GM19324 (cell line): ENCODE measurements at regions not wholly inside any gene's neighbourhood (a gene's known extent, or its start where the extent isn't known, plus 50 kb on each side); places are given as distances from the start of the nearest gene placed in this dataset.
"Not testable (repeated sequence)": the region's sequence is repeated elsewhere in the genome, so short reads cannot be mapped to it uniquely, and the experiment has no call there.

Experiments
- ATAC-seq: cut with Tn5 transposase; IDR thresholded peaks from one replicate; pipeline ENCODE4 v1.9.1; 2021; ENCODE audit warnings: mild to moderate bottlenecking, moderate library complexity; ENCODE audit not compliant: unreplicated experiment, low FRiP score

GRCh38 chr4:142897518-142897917, 51.4 kb upstream of the INPP4B start:
- not testable (repeated sequence) for ATAC-seq

DNA sequence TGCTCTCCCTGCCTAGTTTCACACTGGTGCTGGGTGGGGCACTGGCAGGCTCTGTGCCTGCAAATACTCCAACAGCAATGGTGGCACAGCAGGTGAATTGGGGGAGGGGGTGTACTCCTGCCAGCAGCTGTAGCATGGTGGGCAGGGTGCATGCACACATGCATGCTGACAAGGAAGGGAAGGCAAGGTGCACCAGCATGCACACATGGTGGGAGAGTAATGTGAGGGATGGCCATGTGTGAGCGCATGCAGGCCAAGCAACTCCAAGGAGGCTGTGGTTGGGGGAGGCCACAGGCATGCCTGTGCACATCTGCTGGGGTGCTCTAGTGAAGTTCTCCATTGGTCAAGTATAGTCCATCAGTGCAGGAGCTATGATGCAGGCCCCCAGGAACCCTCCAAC, 54.5 kb upstream of the INPP4B start:
- ATAC-seq, result no peak

DNA sequence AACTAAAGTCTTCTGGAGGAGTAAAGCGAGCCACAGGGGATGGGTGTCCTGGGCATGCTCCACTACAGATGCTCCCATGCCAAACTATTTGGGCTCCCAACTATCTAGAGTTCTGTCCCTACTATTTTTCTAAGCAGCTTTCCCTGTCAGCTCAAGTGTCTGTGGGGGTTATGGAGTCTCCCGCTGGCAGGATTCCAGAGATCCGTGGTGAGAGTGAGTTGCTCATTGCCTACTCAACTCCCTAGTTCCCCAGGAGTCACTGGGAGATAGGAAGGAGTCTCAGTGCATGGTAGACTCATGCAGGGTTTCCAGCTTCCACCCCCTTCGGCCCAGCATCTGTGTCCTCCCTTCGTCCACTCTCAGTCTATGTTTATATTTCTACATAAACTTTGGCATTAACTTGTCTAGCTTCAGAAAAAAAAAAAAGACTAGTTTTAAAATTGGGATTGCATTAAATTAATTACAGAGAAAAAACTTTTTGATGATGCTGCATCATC, 55.1 kb upstream of the INPP4B start:
- ATAC-seq, result no peak

- ATAC-seq, result not testable (repeated sequence)
Observed at GRCh38 chr4:142903617-142904016, 57.5 kb upstream of the INPP4B start.

- no peak for ATAC-seq
Observed at GRCh38 chr4:142909908-142910307, 63.8 kb upstream of the INPP4B start.

DNA sequence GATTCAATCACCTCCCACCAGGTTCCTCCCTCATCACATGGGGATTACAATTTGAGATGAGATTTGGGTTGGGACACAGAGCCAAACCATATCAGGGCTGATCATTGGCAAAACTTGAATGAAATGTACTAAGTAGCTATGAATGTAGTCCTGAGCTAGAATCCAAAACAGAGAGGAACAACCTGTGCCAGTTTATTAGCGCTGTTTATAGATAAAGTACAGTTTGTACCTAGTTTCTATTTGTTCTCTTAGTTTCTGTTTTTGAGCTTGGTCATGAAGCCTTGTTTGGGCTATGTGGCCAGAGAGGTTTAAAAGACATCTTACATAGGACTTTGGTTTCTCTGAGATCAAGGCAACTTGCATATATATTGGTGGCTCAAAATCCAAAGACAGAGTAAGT, 66.9 kb upstream of the INPP4B start:
- ATAC-seq, result no peak

GRCh38 chr4:142913461-142914030, 67.4 kb upstream of the INPP4B start:
- ATAC-seq, result no peak

- no peak for ATAC-seq
Observed at GRCh38 chr4:142917678-142918077, 71.6 kb upstream of the INPP4B start.

DNA sequence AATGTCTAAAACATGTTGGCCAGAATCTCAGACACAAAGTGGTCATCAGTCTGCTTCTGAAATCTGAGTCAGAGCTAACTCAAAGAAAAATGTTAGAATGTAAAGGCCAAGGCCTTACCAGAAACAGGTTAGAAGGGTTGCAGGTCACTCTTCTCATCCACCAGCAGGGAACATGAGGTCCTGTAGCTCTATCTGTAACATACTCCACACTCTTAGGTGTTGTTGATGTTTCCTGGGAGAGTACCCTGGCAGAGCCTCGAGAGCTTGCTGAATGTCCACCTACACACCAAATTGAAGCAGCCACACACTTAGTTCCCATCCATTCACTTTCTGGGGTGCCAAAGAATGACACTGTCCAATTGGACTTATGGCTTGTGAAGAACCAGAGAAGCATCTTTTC, 76.6 kb upstream of the INPP4B start:
- ATAC-seq, result no peak

DNA sequence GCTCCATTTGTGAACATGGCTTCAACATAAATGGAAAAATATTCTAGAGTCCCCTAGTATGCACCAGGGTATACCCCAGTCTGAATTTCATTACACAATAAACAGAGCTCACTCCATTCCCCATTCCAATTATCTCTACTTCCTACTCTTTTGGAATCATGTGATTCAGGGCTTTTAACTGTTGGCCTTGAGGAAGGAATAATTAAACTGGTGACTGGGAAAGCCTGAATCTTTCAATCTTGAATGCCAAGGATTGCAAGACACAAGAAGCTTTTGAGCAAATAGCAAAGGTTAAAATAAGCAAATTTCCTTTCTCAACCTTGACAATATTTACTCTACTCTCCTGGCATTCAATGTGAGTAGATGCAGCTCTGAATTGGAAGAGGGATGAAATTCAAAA, 77.5 kb upstream of the INPP4B start:
- ATAC-seq, result no peak

DNA sequence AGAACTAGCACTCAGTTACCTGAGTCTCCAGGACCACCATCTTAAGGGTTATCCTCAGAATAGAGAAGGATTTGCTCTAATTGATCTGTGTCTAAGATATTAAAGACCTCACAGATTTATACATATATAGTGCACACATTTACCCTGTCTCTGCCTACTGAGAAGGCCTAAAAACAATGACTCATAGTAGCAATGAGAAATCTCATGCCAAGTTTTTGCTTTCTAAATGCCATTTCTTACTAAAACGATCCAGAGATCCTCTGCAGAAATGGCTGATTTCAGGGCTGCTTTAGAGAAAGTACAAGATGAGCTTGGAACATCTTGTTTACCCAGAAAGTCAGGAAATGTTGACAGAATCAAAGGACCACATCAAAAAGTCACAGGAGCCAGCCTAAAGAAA, 79.1 kb upstream of the INPP4B start:
- ATAC-seq, result no peak

- no peak for ATAC-seq
Observed at GRCh38 chr4:142927721-142928120, 81.6 kb upstream of the INPP4B start.

- no peak for ATAC-seq
Observed at GRCh38 chr4:142929526-142929925, 83.4 kb upstream of the INPP4B start.

DNA sequence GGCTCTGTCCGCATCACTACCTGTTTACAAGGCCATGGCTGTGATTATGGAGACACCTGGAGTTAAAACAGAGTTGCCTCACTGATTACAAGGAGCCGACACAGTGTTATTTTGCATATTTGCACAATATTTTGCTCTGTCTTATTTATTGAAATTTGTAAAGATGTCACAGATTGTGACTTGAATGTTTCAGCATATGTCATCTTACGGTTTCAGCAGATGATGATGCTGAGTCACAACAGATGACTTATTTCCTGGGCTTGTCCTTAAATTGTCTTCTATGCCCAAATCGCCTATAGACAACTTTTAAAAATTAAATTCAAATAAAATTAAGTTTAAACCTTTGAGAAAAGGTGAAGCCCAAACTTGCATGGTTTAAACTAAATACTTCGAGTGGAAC, 87.1 kb upstream of the INPP4B start:
- no peak for ATAC-seq

- no peak for ATAC-seq
Observed at GRCh38 chr4:142940425-142941330, 94.6 kb upstream of the INPP4B start.

GRCh38 chr4:142944565-142944964, 98.5 kb upstream of the INPP4B start:
- no peak for ATAC-seq

DNA sequence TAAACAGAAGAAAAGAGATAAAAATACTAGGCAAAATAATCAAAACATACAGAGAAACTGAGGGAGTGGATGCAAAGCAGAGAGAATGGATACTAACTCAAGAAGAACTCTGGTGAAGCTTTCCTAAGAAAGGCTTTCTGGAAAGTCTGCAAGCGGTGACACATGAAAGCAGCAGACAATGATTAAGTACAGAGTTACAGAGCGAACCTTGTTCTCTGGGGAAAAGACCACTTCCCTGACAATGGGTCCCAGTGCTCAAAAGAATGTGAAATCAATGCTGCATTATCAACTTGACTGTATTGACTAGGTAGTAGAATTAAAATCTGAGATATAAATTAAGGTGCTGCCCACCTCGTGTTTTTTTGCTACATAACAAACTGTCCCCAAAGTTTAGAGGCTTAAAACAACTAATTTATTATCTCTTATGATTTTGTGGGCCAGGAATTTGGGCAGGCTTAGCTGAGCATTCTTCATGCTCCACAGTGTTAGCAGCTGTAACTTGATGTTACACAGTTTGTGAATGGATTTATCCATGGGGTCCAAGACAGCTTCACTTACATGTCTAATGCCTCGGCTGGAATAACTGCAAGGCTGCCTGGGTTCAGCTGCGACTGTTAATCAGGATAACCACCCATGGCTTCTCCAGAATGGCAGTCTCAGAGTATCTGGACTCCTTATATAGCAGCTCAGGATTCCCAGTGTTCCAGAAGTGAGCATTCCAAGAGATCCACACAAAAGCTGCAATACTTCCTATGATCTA, 106.9 kb upstream of the INPP4B start:
- no peak for ATAC-seq

- ATAC-seq, result no peak
Observed at GRCh38 chr4:142954415-142954814, 108.3 kb upstream of the INPP4B start.

DNA sequence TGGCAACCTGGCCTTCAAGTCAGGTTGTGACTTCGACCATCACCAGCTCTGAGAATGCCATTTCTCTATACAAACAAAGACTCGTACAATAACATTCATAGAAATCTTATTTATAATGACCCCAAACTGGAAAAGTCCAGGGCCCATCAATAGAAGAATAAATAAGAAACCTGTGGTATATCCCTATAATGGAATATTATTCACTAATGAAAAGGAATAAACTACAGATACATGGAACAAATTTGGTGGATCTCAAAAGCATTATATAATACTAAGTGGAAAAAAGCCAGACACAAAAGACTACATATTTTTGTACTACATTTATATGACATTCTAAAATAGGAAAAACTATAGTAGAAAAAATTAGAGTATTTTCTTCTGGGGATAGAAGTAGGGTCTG, 109.4 kb upstream of the INPP4B start:
- ATAC-seq, result no peak

DNA sequence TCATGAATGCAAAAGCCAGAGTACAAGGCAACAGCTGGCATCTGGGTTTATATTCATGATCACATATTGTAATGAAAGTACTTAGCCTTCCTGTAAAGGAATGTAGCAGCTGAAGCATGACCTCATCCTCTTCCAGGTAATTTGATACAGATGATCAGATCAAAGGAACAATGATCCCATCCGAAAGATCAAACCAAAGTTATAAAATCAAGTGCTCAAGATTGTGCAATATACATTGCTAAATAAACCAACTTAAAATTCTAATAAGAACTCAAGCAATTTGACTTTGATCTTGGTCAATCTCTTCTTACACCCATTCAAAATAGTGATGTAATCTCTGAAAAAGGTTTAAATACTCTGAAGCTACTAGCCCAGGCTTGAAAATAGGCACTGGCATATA, 113.1 kb upstream of the INPP4B start:
- no peak for ATAC-seq

DNA sequence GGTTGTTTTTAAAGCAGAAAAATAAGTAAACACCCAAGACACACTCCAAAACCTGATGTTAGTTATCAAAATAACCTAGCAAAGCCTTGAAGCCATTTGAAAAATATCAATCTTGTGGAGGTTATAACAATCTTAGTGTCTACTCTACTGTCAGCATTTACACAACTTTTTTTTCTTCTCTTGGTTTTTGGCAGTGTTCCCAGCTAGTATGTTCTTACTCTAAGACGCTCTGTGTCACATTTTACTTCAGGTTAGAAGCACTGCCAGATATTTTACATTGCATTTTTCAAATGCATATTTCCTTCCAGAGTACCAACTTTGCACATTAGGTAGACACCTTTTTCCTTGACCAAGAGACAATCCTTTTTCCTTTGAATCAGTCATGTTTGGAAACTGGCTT, 114.0 kb upstream of the INPP4B start:
- no peak for ATAC-seq
